SK-N-MC (cell line): ENCODE measurements at regions not wholly inside any gene's neighbourhood (a gene's known extent, or its start where the extent isn't known, plus 50 kb on each side); places are given as distances from the start of the nearest gene placed in this dataset.

ENCODE experiments used
- EZH2 ChIP-seq: fragments of 200-600 bp; sonication (generic); IDR thresholded peaks from one replicate; pipeline ENCODE4 v1.6.1; 2017; ENCODE audit warnings: antibody characterized with exemption
- FOXP2 ChIP-seq: optimal IDR thresholded peaks from 2 replicates; pipeline ENCODE3; 2011; ENCODE audit warnings: mild to moderate bottlenecking, moderate library complexity; ENCODE audit not compliant: insufficient read depth; ENCODE audit errors: extremely low read length, control extremely low read depth
- POLR2AphosphoS5 ChIP-seq: IDR thresholded peaks from 2 replicates; pipeline ENCODE4 v1.6.1; 2012; ENCODE audit warnings: mild to moderate bottlenecking, low read depth, low read length, borderline replicate concordance

DNA sequence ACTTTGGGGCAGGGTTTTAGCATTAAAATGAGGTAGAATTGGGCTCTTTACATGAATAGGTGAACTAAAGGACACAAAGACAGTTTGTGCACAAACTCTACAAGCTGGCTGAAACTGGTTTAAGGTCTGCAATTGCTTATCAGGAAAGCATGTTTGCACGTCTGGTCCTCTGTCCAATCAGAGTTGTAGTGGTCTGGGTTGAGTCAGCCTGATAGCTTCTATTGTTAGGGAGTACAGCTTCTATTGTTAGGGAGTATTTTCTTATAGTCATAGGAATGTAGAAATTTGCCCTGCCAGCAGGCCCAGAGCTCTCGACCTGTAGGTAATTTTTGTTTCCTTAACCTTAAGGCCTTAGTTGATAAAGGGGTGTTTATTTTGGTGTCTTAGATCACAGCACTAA lies 1422.4 kb downstream of the LRRC4C start:
- TF ChIP-seq EZH2 (no peak), POLR2AphosphoS5 (no peak), FOXP2 (no peak)
